Skeletal muscle tissue (tissue), 3 donors: ENCODE measurements at regions not wholly inside any gene's neighbourhood (a gene's known extent, or its start where the extent isn't known, plus 50 kb on each side); places are given as distances from the start of the nearest gene placed in this dataset.

ENCODE experiments used
- H3K27ac ChIP-seq: one replicate; pipeline ENCODE4 v1.7.0; 2013; ENCODE audit warnings: mild to moderate bottlenecking, low read depth, low read length, inconsistent platforms
- H3K27me3 ChIP-seq, 3 donors: one replicate each; pipeline ENCODE4 v1.7.0; 2013; ENCODE audit warnings: low read length in 3 of 3; ENCODE audit not compliant: control insufficient read depth in 3 of 3, insufficient read depth in 3 of 3
- H3K36me3 ChIP-seq, 3 donors: one replicate each; pipeline ENCODE4 v1.7.0; 2013; ENCODE audit warnings: low read length in 3 of 3; ENCODE audit not compliant: control insufficient read depth in 3 of 3, insufficient read depth in 3 of 3
- H3K4me1 ChIP-seq, 3 donors: one replicate each; pipeline ENCODE4 v1.7.0; 2013; ENCODE audit warnings: low read length in 3 of 3, mild to moderate bottlenecking in 3 of 3; ENCODE audit not compliant: control insufficient read depth in 3 of 3, insufficient read depth in 3 of 3
- H3K4me3 ChIP-seq, 3 donors: one replicate each; pipeline ENCODE4 v1.7.0; 2013; ENCODE audit warnings: low read length in 3 of 3
- H3K9ac ChIP-seq, 3 donors: one replicate each; pipeline ENCODE4 v1.7.0; 2013; ENCODE audit warnings: low read length in 3 of 3, mild to moderate bottlenecking in 3 of 3, moderate library complexity in 2 of 3, low read depth in 1 of 3
- H3K9me3 ChIP-seq, 3 donors: one replicate each; pipeline ENCODE4 v1.7.0; 2013; ENCODE audit warnings: low read length in 3 of 3; ENCODE audit not compliant: control insufficient read depth in 3 of 3
- donor health status: Osteomylitis.

- no peaks in the 10 kb centered on the region for H3K27me3 ChIP-seq
- no peak overlapping the region for H3K27ac ChIP-seq
- no peaks in the 10 kb centered on the region for H3K36me3 ChIP-seq
- no peak overlapping the region for H3K4me3 ChIP-seq
- no peaks in the 10 kb centered on the region for H3K4me1 ChIP-seq
- peaks cover 0 to 6% (median 2%) of the 10 kb centered on the region in 3 donors for H3K9me3 ChIP-seq
- H3K9ac ChIP-seq, result no peak overlapping the region
These were observed 110.0 kb downstream of the EMX2 start for GRCh38 chr10:117652228-117653169.

DNA sequence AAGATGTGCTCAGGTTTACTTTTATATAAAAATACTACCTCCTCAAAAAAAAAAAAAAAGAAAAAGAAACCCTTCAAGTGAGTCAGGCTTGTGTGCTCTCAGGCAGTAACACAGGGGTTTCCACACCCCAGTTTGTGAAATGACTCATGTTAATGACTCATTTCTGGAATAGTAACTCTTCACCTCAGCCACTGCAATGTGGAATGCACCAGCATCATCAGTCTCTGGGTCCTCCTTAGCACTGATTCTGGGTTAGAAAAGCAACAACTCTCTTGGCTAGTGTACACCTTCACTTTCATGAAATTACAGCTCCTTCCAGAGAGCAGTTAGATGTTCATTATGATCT is 110.6 kb downstream of the EMX2 start:
- Histone ChIP-seq H3K27ac (no peak overlapping the region), H3K36me3 (no peaks in the 10 kb centered on the region), H3K9ac (no peak overlapping the region), H3K9me3 (peaks cover 0 to 6% (median 2%) of the 10 kb centered on the region in 3 donors), H3K27me3 (no peaks in the 10 kb centered on the region), H3K4me3 (no peak overlapping the region), H3K4me1 (no peaks in the 10 kb centered on the region)

GRCh38 chr10:117654105-117654504 is 111.6 kb downstream of the EMX2 start:
- no peak overlapping the region for H3K4me3 ChIP-seq
- H3K9ac ChIP-seq, result no peak overlapping the region
- no peaks in the 10 kb centered on the region for H3K27me3 ChIP-seq
- no peaks in the 10 kb centered on the region for H3K36me3 ChIP-seq
- peaks cover 0 to 6% (median 2%) of the 10 kb centered on the region in 3 donors for H3K9me3 ChIP-seq
- no peak overlapping the region for H3K27ac ChIP-seq
- no peaks in the 10 kb centered on the region for H3K4me1 ChIP-seq

DNA sequence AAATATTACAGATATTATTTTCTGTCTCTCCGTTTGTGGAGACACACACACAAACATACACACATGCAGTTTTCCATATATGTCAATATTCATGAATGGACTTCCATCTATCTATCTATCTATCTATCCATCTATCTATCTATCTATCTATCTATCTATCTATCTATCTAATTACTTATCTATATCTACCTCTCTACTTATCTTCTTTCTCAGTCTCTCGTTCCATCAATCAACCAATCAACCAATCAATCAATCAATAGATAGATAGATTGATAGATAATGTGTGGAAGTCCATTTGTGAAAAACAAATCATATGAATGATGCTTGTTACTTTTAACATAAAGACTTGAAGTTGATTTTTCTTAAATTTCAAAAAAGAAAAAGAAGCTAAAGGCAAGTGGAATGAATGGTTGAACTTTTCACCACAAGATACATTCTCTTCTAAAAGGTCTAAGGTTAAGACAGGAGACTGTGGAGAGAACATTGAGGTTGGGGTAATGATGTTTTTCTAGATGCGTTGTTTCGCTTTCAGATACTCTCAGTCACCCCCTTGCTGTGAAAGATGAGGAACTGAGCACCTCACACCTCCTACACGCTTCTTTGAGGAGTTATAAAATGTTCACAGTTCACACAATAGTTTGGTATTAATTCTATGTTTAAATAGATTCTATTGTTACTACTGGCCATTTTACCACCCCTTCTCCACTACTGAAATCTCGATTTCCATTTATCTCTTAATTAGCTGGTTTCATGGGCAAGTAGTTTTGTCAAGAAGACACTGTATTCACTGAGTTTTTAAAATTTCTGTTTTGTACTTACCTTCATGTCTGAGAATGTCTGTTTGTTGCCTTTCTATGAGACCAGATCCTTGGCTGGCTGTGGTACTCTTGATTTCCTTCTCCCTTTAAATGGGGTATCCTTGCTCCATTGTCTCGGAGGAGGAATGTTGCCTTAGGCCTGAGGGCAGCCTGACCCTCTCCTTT is 114.1 kb downstream of the EMX2 start:
- Histone ChIP-seq H3K27ac (no peak overlapping the region), H3K4me1 (no peaks in the 10 kb centered on the region), H3K9ac (no peak overlapping the region), H3K9me3 (no peaks in the 10 kb centered on the region), H3K4me3 (no peak overlapping the region), H3K36me3 (no peaks in the 10 kb centered on the region), H3K27me3 (no peaks in the 10 kb centered on the region)

DNA sequence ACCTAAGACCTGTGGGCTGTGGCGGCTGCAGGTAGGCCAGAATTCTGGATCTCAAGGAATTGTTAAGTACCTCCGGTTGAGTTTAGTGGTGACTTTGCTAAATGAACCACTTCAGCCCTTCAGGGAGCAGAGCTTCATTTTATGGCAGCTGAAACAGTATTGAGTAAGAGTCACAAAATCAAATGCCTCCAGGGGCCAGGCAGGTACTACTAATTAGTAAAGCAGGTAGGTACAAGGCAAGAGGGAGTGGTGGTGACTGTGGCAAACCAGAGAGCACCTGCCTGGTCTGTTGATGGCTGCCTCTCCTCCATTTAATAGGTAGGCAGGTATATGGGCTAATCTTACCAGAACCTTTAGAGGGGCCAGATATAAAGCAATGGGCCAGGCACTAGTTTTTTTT is 118.8 kb downstream of the EMX2 start:
- Histone ChIP-seq H3K27me3 (no peaks in the 10 kb centered on the region), H3K9me3 (no peaks in the 10 kb centered on the region), H3K4me1 (no peaks in the 10 kb centered on the region), H3K27ac (no peak overlapping the region), H3K4me3 (no peak overlapping the region), H3K9ac (no peak overlapping the region), H3K36me3 (no peaks in the 10 kb centered on the region)

DNA sequence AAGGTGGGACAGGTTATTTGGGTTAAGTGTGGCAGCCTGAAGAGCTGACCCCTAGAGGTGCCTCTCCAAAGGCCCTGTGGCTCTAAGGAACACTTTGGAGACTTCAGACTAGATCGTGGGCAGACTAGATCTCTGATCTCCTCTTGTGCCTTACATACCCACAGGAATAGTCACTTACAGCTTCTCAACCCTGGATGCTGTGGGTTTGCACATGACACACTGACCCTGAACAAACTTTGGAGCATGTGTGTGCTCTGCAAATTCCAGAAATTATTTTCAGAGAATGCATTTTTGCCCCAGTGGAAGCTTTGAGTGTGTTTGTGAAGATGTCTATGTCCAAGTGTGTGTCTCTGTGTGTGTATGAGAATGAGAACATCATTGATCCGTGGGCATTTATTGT is 119.6 kb downstream of the EMX2 start:
- Histone ChIP-seq H3K4me1 (no peaks in the 10 kb centered on the region), H3K4me3 (no peak overlapping the region), H3K36me3 (no peaks in the 10 kb centered on the region), H3K9ac (no peak overlapping the region), H3K27me3 (no peaks in the 10 kb centered on the region), H3K9me3 (no peaks in the 10 kb centered on the region), H3K27ac (no peak overlapping the region)

DNA sequence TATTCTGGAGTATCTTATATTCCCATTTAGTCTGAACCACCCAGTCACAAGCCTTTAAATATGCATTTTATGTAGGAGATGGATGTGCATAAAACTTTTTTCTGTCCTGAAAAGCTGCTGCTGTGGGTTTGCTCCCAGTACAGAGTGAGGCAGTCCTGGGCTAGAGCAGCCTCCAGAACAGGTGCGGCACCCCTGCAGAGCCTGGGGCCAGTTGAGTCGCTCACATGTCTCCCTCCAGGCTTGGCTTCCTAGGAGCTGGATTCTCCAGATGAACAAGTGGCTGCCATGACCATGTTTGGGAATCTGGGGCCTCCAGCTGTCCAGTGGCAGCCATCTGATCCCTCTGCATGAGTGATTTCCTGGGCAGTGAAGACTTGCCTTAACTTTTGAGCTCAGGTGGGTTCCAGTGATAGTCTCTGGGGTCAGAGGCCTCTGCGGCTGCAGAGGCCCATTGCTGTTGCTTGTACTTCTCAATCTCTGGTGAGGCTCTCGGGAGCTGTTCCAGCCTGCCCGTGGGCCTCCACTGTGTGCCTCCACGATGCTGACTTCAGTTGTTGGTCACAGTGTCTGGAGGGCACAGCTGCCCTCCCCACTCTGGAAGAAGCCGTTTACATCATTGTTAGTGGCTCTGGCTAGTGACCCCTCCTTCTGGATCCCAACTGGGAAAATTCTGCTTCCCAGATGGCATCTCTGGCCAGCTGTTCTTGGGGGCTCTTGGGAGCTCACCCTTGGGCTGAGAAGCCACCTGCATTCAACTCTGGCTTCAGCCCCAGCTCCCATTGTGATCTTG is 120.4 kb downstream of the EMX2 start:
- no peak overlapping the region for H3K4me3 ChIP-seq
- no peak overlapping the region for H3K9ac ChIP-seq
- H3K27ac ChIP-seq, result no peak overlapping the region
- no peaks in the 10 kb centered on the region for H3K9me3 ChIP-seq
- no peaks in the 10 kb centered on the region for H3K36me3 ChIP-seq
- H3K4me1 ChIP-seq, result no peaks in the 10 kb centered on the region
- no peaks in the 10 kb centered on the region for H3K27me3 ChIP-seq

DNA sequence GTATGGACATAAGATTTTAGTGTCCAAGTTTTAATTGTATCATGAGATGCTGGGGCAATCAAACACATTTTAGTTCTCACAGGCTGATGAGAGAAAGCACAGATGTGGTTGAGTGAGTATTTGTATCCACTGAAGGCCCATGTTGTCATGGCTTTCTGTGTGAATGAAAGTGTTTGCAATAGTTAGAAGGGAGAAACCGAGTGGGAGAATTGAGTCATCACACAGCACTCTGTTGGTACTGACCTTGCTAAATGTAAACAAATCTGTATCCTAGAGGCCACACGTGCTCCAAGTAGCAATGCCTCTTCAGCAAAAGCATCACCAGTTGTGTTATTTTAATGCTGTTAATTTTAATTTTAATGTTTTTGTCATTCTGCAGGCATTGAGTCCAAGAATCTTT is 121.2 kb downstream of the EMX2 start:
- H3K27ac ChIP-seq, result no peak overlapping the region
- no peak overlapping the region for H3K4me3 ChIP-seq
- no peak overlapping the region for H3K9ac ChIP-seq
- H3K36me3 ChIP-seq, result no peaks in the 10 kb centered on the region
- H3K9me3 ChIP-seq, result no peaks in the 10 kb centered on the region
- no peaks in the 10 kb centered on the region for H3K27me3 ChIP-seq
- H3K4me1 ChIP-seq, result no peaks in the 10 kb centered on the region

GRCh38 chr10:117664288-117664687 is 121.7 kb downstream of the EMX2 start:
- no peaks in the 10 kb centered on the region for H3K27me3 ChIP-seq
- H3K4me3 ChIP-seq, result no peak overlapping the region
- no peak overlapping the region for H3K9ac ChIP-seq
- H3K36me3 ChIP-seq, result no peaks in the 10 kb centered on the region
- H3K4me1 ChIP-seq, result no peaks in the 10 kb centered on the region
- H3K27ac ChIP-seq, result no peak overlapping the region
- H3K9me3 ChIP-seq, result no peaks in the 10 kb centered on the region
